BJ (cell line): ENCODE measurements at regions not wholly inside any gene's neighbourhood (a gene's known extent, or its start where the extent isn't known, plus 50 kb on each side); places are given as distances from the start of the nearest gene placed in this dataset.

Experiments used
- CTCF ChIA-PET: fragments of 350-600 bp; formaldehyde crosslinking; extraction: SDS; loops from one replicate; lab custom pipeline; 2021; ENCODE audit warnings: antibody characterized with exemption, inconsistent platforms; lab: Yijun Ruan, JAX
- POLR2A ChIA-PET: fragments of 300-600 bp; sonication (Branson Sonifier 250); formaldehyde crosslinking; extraction: SDS; loops from one replicate; lab custom pipeline; 2021; ENCODE audit warnings: antibody characterized with exemption; lab: Charles Lee
- DNase-seq: peaks from one replicate; pipeline ENCODE4 v3.0.0-alpha.2; 2011; ENCODE audit warnings: low read depth
- H3K27me3 ChIP-seq: 2 replicates; pipeline ENCODE4 v1.6.0; 2011; ENCODE audit warnings: low read length; ENCODE audit not compliant: control insufficient read depth, insufficient read depth
- H3K36me3 ChIP-seq: 2 replicates; pipeline ENCODE4 v1.5.1; 2011; ENCODE audit warnings: low read length; ENCODE audit not compliant: control insufficient read depth, insufficient read depth
- H3K4me3 ChIP-seq: 2 replicates; pipeline ENCODE4 v1.5.1; 2011; ENCODE audit warnings: low read depth, mild to moderate bottlenecking, control low read depth, low read length
- CTCF ChIP-seq: IDR thresholded peaks from 2 replicates; pipeline ENCODE4 v1.5.1; 2011; ENCODE audit warnings: low read depth, mild to moderate bottlenecking, control low read depth, inconsistent platforms, low read length, moderate library complexity; ENCODE audit not compliant: insufficient read depth

GRCh38 chr2:82233806-82234205 lies 1929.3 kb upstream of the LRRTM1 start:
- POLR2A ChIA-PET = no interaction called here
- CTCF ChIA-PET = no interaction called here
- no peak for DNase-seq
- no peak for TF ChIP-seq CTCF
- Histone ChIP-seq H3K27me3 (no peaks in the 10 kb centered on the region), H3K4me3 (no peak overlapping the region), H3K36me3 (no peaks in the 10 kb centered on the region)

DNA sequence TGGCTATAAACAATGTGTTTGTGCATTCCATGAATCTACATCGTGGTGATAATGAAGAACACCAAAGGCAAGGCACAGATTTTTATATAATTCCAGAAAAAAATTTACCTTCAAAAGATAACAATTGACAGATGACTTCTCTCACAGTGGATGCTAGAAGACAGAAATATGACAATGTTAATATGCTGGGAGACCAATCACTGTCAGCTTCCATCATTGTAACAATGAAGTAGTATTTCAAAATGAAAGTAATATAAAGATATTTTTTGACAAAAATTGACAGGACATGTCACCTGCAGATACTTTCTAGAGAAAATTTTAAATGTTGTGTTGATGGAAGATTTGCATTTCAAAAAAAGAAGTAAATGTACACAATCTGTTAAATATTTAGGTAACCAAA lies 1925.9 kb upstream of the LRRTM1 start:
- no peak overlapping the region for H3K4me3 ChIP-seq
- DNase-seq = no peak
- CTCF ChIA-PET = no interaction called here
- no peaks in the 10 kb centered on the region for H3K36me3 ChIP-seq
- H3K27me3 ChIP-seq = no peaks in the 10 kb centered on the region
- POLR2A ChIA-PET = no interaction called here
- no peak for TF ChIP-seq CTCF

GRCh38 chr2:82226441-82226840 lies 1921.9 kb upstream of the LRRTM1 start:
- Histone ChIP-seq H3K4me3 (no peak overlapping the region), H3K27me3 (no peaks in the 10 kb centered on the region), H3K36me3 (no peaks in the 10 kb centered on the region)
- POLR2A ChIA-PET = no interaction called here
- no peak for TF ChIP-seq CTCF
- CTCF ChIA-PET = no interaction called here
- no peak for DNase-seq

- H3K36me3 ChIP-seq = no peaks in the 10 kb centered on the region
- no peaks in the 10 kb centered on the region for H3K27me3 ChIP-seq
- no peak for TF ChIP-seq CTCF
- DNase-seq = no peak
- H3K4me3 ChIP-seq = no peak overlapping the region
- CTCF ChIA-PET = no interaction called here
- POLR2A ChIA-PET = no interaction called here
Measured at GRCh38 chr2:82224301-82224940, 1919.9 kb upstream of the LRRTM1 start.

GRCh38 chr2:82215212-82215611 lies 1910.7 kb upstream of the LRRTM1 start:
- CTCF ChIA-PET = no interaction called here

More at GRCh38 chr2:82215212-82215611, 1910.7 kb upstream of the LRRTM1 start:
- TF ChIP-seq CTCF = no peak
- no peaks in the 10 kb centered on the region for H3K27me3 ChIP-seq
- POLR2A ChIA-PET = no interaction called here
- H3K36me3 ChIP-seq = no peaks in the 10 kb centered on the region
- no peak for DNase-seq
- H3K4me3 ChIP-seq = no peak overlapping the region
